ENCODE measurements at regions not wholly inside any gene's neighbourhood (a gene's known extent, or its start where the extent isn't known, plus 50 kb on each side); places are given as distances from the start of the nearest gene placed in this dataset.
"Not testable (repeated sequence)": the region's sequence is repeated elsewhere in the genome, so short reads cannot be mapped to it uniquely, and the experiment has no call there.

- Mint-ChIP-seq H3K4me3 (no peak overlapping the region), H3K4me1 (ENCODE audit: low read depth) (no peaks in the 10 kb centered on the region), H3K9me3 (peaks cover 2% of the 10 kb centered on the region), H3K27ac (no peak overlapping the region), H3K36me3 (ENCODE audit: low read depth) (no peaks in the 10 kb centered on the region), H3K27me3 (ENCODE audit: low read depth) (no peaks in the 10 kb centered on the region)
- no peak for DNase-seq
- CTCF ChIA-PET: no interaction called here
- intact Hi-C loops (cut with micrococcal nuclease): no loop called here
Observed at GRCh38 chr12:124703856-124704255, 136.4 kb upstream of the NCOR2 start.

- CTCF ChIA-PET: interaction anchor here (0.8 kb wide), 1 partner anchor 61 kb away, joined by 3 read pairs; no protein-coding TSS in a partner anchor
- no peaks in the 10 kb centered on the region for H3K4me1 Mint-ChIP-seq (ENCODE audit: low read depth)
- intact Hi-C loops (cut with micrococcal nuclease): no loop called here
Observed at GRCh38 chr12:124702736-124703135, 135.3 kb upstream of the NCOR2 start.

DNA sequence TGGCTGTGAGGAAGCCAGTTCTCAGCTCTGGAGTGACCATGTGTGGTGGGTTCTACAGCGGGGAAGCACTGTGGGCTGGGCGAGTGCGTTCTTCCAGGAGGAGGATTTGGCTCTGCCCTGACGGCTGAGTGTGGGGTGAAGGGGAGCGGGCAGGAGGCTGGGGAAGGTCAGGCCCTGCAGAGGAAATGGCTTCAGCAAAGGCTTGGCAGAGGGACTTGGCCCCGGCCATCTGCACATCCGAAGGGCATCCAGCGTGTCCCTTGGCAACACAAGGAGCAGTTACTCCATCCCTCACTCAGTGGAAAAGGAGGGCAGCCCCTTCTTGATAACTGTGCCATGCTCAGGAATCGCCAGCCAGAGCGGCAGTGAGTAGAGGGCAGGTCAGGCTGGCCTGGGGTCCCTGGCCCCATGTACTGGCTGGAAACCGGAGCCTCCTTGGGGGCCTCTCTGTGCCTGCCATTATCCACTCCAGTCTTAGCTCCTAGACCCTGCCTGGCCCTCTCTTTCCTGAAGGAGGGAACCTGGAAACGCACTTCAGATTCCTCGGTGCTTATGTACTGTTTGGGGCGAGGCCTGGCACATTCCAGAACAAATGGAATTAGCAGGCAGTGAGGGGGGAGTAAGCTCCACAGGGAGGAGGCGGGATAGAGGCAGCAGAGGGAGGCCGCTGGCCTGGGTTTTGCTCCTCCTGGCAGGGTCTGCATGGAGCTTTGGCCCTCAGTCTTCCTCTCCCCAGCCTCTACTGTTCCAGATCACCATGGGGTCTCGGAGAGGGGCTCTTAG is 133.6 kb upstream of the NCOR2 start:
- no peak for DNase-seq
- Mint-ChIP-seq H3K9me3 (no peaks in the 10 kb centered on the region), H3K27me3 (ENCODE audit: low read depth) (no peaks in the 10 kb centered on the region), H3K27ac (no peak overlapping the region), H3K36me3 (ENCODE audit: low read depth) (no peaks in the 10 kb centered on the region), H3K4me3 (no peak overlapping the region), H3K4me1 (ENCODE audit: low read depth) (no peaks in the 10 kb centered on the region)
- intact Hi-C loops (cut with micrococcal nuclease): no loop called here
- CTCF ChIA-PET: interaction anchor here (1.1 kb wide), 1 partner anchor 8 kb away, joined by 3 read pairs; no protein-coding TSS in a partner anchor

More at GRCh38 chr12:124702736-124703135, 135.3 kb upstream of the NCOR2 start:
- Mint-ChIP-seq H3K4me3 (no peak overlapping the region), H3K36me3 (ENCODE audit: low read depth) (no peaks in the 10 kb centered on the region), H3K27me3 (ENCODE audit: low read depth) (no peaks in the 10 kb centered on the region), H3K27ac (no peak overlapping the region), H3K9me3 (peaks cover 2% of the 10 kb centered on the region)
- DNase-seq: no peak

- no peaks in the 10 kb centered on the region for H3K27me3 Mint-ChIP-seq (ENCODE audit: low read depth)
- no peaks in the 10 kb centered on the region for H3K9me3 Mint-ChIP-seq
- no peak overlapping the region for H3K27ac Mint-ChIP-seq
- H3K36me3 Mint-ChIP-seq (ENCODE audit: low read depth): no peaks in the 10 kb centered on the region
- CTCF ChIA-PET: no interaction called here
- intact Hi-C loops (cut with micrococcal nuclease): no loop called here
- no peaks in the 10 kb centered on the region for H3K4me1 Mint-ChIP-seq (ENCODE audit: low read depth)
- no peak overlapping the region for H3K4me3 Mint-ChIP-seq
- DNase-seq: no peak
Observed at GRCh38 chr12:124699909-124700308, 132.5 kb upstream of the NCOR2 start.

- Mint-ChIP-seq H3K9me3 (no peaks in the 10 kb centered on the region), H3K4me3 (no peak overlapping the region), H3K36me3 (ENCODE audit: low read depth) (no peaks in the 10 kb centered on the region), H3K27me3 (ENCODE audit: low read depth) (no peaks in the 10 kb centered on the region), H3K4me1 (ENCODE audit: low read depth) (peaks cover 6% of the 10 kb centered on the region), H3K27ac (no peak overlapping the region)
- intact Hi-C loops (cut with micrococcal nuclease): no loop called here
- no peak for DNase-seq
- CTCF ChIA-PET: interaction anchor here (1.2 kb wide), 1 partner anchor 67 kb away, joined by 3 read pairs; no protein-coding TSS in a partner anchor
Observed at GRCh38 chr12:124698998-124699305, 131.5 kb upstream of the NCOR2 start.

- DNase-seq: no peak
- CTCF ChIA-PET: interaction anchor here (0.6 to 1.2 kb wide), 2 partner anchors 28 to 67 kb away, joined by 3 read pairs; no protein-coding TSS in a partner anchor
- no peaks in the 10 kb centered on the region for H3K27me3 Mint-ChIP-seq (ENCODE audit: low read depth)
- H3K36me3 Mint-ChIP-seq (ENCODE audit: low read depth): no peaks in the 10 kb centered on the region
- H3K4me1 Mint-ChIP-seq (ENCODE audit: low read depth): peaks cover 6% of the 10 kb centered on the region
- intact Hi-C loops (cut with micrococcal nuclease): no loop called here
- H3K27ac Mint-ChIP-seq: no peak overlapping the region
- no peak overlapping the region for H3K4me3 Mint-ChIP-seq
- peaks cover under 1% of the 10 kb centered on the region for H3K9me3 Mint-ChIP-seq
Observed at GRCh38 chr12:124698211-124698997, 131.0 kb upstream of the NCOR2 start.

GRCh38 chr12:124697722-124698121 is 130.3 kb upstream of the NCOR2 start:
- H3K27me3 Mint-ChIP-seq (ENCODE audit: low read depth); H3K36me3 Mint-ChIP-seq (ENCODE audit: low read depth); H3K4me3 Mint-ChIP-seq; H3K27ac Mint-ChIP-seq; DNase-seq; H3K4me1 Mint-ChIP-seq (ENCODE audit: low read depth); H3K9me3 Mint-ChIP-seq; intact Hi-C loops (cut with micrococcal nuclease): not testable (repeated sequence)
- CTCF ChIA-PET: interaction anchor here (0.6 to 1.2 kb wide), 2 partner anchors 28 to 68 kb away, joined by 3 read pairs; no protein-coding TSS in a partner anchor

- Mint-ChIP-seq H3K4me3 (no peak overlapping the region), H3K27me3 (ENCODE audit: low read depth) (no peaks in the 10 kb centered on the region), H3K27ac (no peak overlapping the region), H3K4me1 (ENCODE audit: low read depth) (peaks cover 6% of the 10 kb centered on the region), H3K36me3 (ENCODE audit: low read depth) (no peaks in the 10 kb centered on the region), H3K9me3 (peaks cover 10% of the 10 kb centered on the region)
- intact Hi-C loops (cut with micrococcal nuclease): no loop called here
- no peak for DNase-seq
- CTCF ChIA-PET: no interaction called here
Observed at GRCh38 chr12:124696693-124697476, 129.5 kb upstream of the NCOR2 start.

DNA sequence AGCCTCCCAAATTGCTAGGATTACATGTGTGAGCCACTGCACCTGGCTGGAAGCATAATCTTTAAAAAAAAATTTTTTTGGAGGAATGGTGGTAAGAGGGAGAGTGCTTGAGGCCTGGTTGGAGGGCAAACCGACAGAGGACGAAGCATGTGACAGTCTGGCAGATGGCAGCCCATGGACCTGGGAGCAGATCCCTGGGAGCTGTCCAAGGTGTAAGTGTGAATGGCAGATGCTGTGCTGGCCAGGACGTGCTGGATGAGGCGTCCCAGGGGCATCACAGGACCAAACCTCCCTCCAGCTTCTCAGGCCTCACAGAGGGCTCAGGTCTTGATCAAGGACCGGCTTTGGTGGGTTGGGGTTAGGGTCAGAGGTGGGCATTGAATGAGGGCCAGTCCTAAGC is 128.4 kb upstream of the NCOR2 start:
- Mint-ChIP-seq H3K4me1 (ENCODE audit: low read depth) (peaks cover 6% of the 10 kb centered on the region), H3K27ac (no peak overlapping the region), H3K9me3 (peaks cover 15% of the 10 kb centered on the region), H3K4me3 (no peak overlapping the region), H3K27me3 (ENCODE audit: low read depth) (no peaks in the 10 kb centered on the region), H3K36me3 (ENCODE audit: low read depth) (no peaks in the 10 kb centered on the region)
- no peak for DNase-seq
- CTCF ChIA-PET: no interaction called here
- intact Hi-C loops (cut with micrococcal nuclease): no loop called here

DNA sequence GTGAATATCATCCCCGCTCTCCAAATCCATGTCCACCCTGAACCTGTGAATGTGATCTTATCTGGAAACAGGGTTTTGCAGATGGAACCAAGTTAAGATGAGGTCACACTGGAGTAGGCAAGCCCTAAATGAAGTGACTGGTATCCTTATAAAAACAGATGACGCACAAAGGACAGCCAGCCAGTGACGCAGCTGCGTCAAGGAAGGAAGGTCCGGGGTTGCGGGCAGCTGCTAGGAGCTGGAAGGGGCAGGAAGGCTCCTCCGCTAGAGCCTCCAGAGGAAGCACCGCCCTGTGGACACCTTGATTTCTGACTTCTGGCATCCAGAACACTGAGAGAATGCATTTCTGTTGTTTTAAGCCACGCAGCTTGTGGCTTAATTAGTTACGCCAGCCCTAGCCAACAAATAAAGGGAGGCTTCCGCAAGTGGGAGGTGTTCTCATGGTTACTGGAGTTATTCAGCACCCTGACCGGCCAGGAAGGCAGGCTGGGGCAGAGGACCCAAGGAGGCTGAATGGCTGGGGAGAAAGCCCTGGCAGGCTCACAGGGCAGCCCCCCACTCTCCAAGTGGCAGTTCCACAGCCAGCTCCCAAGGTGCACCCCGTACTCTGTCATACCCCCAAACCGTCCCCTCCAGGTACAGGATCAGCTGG is 127.6 kb upstream of the NCOR2 start:
- CTCF ChIA-PET: interaction anchor here (1.3 kb wide), 1 partner anchor 13 kb away, joined by 5 read pairs; no protein-coding TSS in a partner anchor
- intact Hi-C loops (cut with micrococcal nuclease): no loop called here
- peaks cover 6% of the 10 kb centered on the region for H3K4me1 Mint-ChIP-seq (ENCODE audit: low read depth)
- no peak for DNase-seq
- no peaks in the 10 kb centered on the region for H3K27me3 Mint-ChIP-seq (ENCODE audit: low read depth)
- H3K27ac Mint-ChIP-seq: no peak overlapping the region
- no peak overlapping the region for H3K4me3 Mint-ChIP-seq
- no peaks in the 10 kb centered on the region for H3K36me3 Mint-ChIP-seq (ENCODE audit: low read depth)
- peaks cover 15% of the 10 kb centered on the region for H3K9me3 Mint-ChIP-seq

GRCh38 chr12:124694250-124694649 is 126.8 kb upstream of the NCOR2 start:
- no peaks in the 10 kb centered on the region for H3K36me3 Mint-ChIP-seq (ENCODE audit: low read depth)
- peaks cover 6% of the 10 kb centered on the region for H3K4me1 Mint-ChIP-seq (ENCODE audit: low read depth)
- H3K4me3 Mint-ChIP-seq: no peak overlapping the region
- CTCF ChIA-PET: interaction anchor here (1.3 kb wide), 1 partner anchor 14 kb away, joined by 5 read pairs; no protein-coding TSS in a partner anchor
- peak; percentile 44 for DNase-seq
- no peaks in the 10 kb centered on the region for H3K27me3 Mint-ChIP-seq (ENCODE audit: low read depth)
- intact Hi-C loops (cut with micrococcal nuclease): no loop called here
- H3K27ac Mint-ChIP-seq: no peak overlapping the region
- H3K9me3 Mint-ChIP-seq: peaks cover 15% of the 10 kb centered on the region

Measured in activated naive CD4-positive, alpha-beta T cell treated with anti-CD3 and anti-CD28 coated beads for 36 hours (primary cell).